ENCODE measurements at regions not wholly inside any gene's neighbourhood (a gene's known extent, or its start where the extent isn't known, plus 50 kb on each side); places are given as distances from the start of the nearest gene placed in this dataset.

GRCh38 chr3:176896640-176897039 lies 300.6 kb downstream of the TBL1XR1 start:
- TF ChIP-seq CTCF (IDR thresholded peaks at IDR 0.05 in 4 of 5, conservative IDR thresholded peaks at IDR 0.05 in 1 of 5) (no peak), POLR2A (IDR thresholded peaks at IDR 0.05) (no peak)

All from gastrocnemius medialis (tissue), 4 donors.